C1 segment of cervical spinal cord (tissue), 14 donors: ENCODE measurements at regions not wholly inside any gene's neighbourhood (a gene's known extent, or its start where the extent isn't known, plus 50 kb on each side); places are given as distances from the start of the nearest gene placed in this dataset.
A peak's percentile ranks its signal among the peaks of the same experiment; 100 is the strongest.

Experiments
- DNase-seq, 14 donors: peaks; one replicate each; lab custom pipeline; 2025; lab: John Stamatoyannopoulos, UW

GRCh38 chr2:216922175-216922780 is 62.4 kb upstream of the TNP1 start:
- DNase-seq = no peak

- no peak for DNase-seq
Measured at GRCh38 chr2:216920937-216921456, 61.1 kb upstream of the TNP1 start.

- no peak for DNase-seq
Measured at GRCh38 chr2:216920143-216920876, 60.4 kb upstream of the TNP1 start.

- no peak for DNase-seq
Measured at GRCh38 chr2:216918088-216918680, 58.3 kb upstream of the TNP1 start.

- no peak for DNase-seq
Measured at GRCh38 chr2:216916956-216917650, 57.2 kb upstream of the TNP1 start.

GRCh38 chr2:216915557-216916150 is 55.8 kb upstream of the TNP1 start:
- DNase-seq = no peak

GRCh38 chr2:216914491-216914890 is 54.6 kb upstream of the TNP1 start:
- no peak for DNase-seq

- no peak for DNase-seq
Measured at GRCh38 chr2:216911886-216912285, 52.0 kb upstream of the TNP1 start.

- peak in 1 of 14 donors; percentile 61 for DNase-seq
Measured at GRCh38 chr2:216911008-216911407, 51.1 kb upstream of the TNP1 start.

GRCh38 chr2:216909541-216910210 is 49.8 kb upstream of the TNP1 start:
- DNase-seq = peak in 1 of 14 donors; percentile 77
